GM13976 (cell line): ENCODE measurements at regions not wholly inside any gene's neighbourhood (a gene's known extent, or its start where the extent isn't known, plus 50 kb on each side); places are given as distances from the start of the nearest gene placed in this dataset.

Source experiments
- DNase-seq: peaks from one replicate; pipeline ENCODE4 v3.0.0; 2012; ENCODE audit warnings: low spot score
- in situ Hi-C: fragments of 300-500 bp; cut with MboI; formaldehyde crosslinking; loops from one replicate; pipeline ENCODE4 v1.12.0; 2022; ENCODE audit warnings: low sequenced_read_pairs, mixed read lengths, inconsistent platforms; ENCODE audit not compliant: unreplicated experiment
- TF ChIP-seq, protein P1 (sequence below): IDR thresholded peaks from 2 replicates; pipeline ENCODE4 v1.5.1; 2012; ENCODE audit warnings: borderline replicate concordance, mild to moderate bottlenecking; ENCODE audit not compliant: insufficient read depth; ENCODE audit errors: extremely low read depth, missing control alignments, control extremely low read depth

DNA sequence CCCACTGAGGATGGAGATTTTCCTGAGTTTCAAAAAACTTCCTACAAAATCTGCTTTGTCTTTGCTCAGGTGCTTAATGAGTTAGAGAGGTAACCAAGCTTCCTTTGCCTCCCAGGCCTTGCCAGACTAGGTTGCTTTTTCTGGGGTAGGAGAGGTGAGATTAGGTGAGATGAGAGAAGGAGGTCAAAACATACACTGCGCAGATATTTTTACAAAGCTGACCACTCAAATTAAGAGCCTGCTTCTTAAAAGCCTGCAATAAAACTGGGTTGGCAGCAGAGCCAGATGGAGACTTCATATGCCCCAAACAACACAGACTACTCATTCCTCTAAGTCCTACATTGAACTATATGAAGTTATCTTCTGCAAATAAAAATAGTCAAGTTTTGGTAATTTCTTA, 352.5 kb downstream of the NUF2 start:
- no peak for DNase-seq
- in situ Hi-C loops = no loop called here
- TF ChIP-seq, protein P1, sequence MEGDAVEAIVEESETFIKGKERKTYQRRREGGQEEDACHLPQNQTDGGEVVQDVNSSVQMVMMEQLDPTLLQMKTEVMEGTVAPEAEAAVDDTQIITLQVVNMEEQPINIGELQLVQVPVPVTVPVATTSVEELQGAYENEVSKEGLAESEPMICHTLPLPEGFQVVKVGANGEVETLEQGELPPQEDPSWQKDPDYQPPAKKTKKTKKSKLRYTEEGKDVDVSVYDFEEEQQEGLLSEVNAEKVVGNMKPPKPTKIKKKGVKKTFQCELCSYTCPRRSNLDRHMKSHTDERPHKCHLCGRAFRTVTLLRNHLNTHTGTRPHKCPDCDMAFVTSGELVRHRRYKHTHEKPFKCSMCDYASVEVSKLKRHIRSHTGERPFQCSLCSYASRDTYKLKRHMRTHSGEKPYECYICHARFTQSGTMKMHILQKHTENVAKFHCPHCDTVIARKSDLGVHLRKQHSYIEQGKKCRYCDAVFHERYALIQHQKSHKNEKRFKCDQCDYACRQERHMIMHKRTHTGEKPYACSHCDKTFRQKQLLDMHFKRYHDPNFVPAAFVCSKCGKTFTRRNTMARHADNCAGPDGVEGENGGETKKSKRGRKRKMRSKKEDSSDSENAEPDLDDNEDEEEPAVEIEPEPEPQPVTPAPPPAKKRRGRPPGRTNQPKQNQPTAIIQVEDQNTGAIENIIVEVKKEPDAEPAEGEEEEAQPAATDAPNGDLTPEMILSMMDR = no peak

- in situ Hi-C loops = no loop called here
- TF ChIP-seq, protein P1 = no peak
- no peak for DNase-seq
These were observed 363.0 kb downstream of the NUF2 start for GRCh38 chr1:163684785-163685184.

- no peak for DNase-seq
- in situ Hi-C loops = no loop called here
- TF ChIP-seq, protein P1 = no peak
These were observed 370.5 kb downstream of the NUF2 start for GRCh38 chr1:163692266-163692665.

DNA sequence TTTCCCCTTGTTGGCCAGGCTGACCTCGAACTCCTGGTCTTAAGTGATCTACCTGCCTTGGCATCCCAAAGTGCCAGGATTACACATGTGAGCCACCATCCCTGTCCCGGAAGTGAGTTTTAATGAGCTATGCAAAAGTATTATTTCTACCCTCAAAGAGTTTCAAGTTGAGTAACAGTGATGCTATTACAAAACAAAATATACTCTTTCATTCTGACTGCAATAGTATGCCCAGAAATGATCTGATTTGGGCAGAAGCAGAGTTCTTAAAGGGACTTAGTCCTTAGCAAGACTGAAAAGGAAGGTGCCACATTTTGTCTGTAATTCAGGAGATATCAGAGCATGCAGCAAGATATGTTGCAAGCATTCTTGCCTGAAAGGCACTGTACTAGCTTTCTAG, 375.4 kb downstream of the NUF2 start:
- TF ChIP-seq, protein P1 = no peak
- in situ Hi-C loops = no loop called here
- no peak for DNase-seq

DNA sequence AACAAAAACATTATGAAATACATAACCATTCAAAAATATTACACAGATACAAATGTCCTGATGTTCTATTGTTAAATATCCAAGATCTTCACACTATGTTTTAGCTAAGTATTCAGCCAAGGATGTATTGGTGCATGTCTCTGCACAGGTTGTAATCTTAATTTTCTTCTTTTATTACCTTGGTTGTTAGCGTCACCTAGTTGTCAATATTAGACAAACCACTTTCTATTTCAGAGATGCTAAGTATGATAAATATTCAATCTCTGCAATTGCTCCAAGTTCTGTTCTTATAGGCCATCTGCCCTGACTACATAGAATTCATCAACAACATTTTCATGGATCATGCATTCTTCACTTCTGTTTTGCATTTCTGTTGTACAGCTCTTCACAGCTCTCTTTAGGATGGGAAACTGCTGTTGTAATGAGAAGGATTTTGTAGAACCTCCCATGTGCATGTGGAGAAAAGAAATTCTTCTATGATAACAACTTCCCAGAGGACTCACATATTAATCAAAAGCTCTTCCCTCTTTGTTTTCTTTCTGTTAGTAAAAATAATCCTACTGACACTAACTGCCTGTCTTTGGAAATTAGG, 380.1 kb downstream of the NUF2 start:
- TF ChIP-seq, protein P1 = no peak
- in situ Hi-C loops = no loop called here
- DNase-seq = no peak

DNA sequence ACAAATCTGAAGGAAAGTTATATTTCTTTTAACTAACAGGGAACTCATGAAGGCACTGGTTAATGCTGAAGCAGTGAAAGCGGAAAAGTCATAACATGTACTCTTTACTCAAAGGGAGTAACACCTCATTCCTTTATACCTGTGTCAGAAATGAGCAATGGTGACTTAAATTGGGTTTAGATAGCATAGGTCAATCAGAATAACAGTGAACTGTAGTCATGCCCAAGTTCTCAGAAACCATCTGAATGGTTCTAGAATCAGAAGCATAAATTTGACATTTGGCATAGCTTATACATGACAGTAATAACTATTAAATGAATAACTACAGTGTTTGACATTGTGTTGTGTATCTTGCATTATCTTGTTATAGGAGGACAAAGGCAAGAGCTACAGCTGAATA, 382.0 kb downstream of the NUF2 start:
- no peak for DNase-seq
- in situ Hi-C loops = no loop called here
- TF ChIP-seq, protein P1 = no peak

DNA sequence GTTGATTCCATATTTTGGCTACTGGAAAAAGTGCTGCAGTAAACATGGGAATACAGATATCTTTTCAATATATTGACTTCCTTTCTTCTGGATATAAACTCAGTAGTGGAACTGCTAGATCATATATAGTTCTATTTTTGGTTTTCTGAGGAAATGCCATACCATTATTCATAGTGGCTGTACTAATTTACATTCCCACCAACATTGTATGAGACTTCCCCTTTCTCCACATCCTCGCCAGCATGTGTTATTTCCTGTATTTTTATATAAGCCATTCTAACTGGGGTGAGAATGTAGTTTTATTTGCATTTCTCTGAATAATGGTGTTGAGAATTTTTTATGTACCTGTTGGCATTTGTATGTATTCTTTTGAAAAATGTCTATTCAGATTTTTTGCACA, 385.2 kb downstream of the NUF2 start:
- TF ChIP-seq, protein P1 = no peak
- in situ Hi-C loops = no loop called here
- no peak for DNase-seq
